ENCODE measurements at regions not wholly inside any gene's neighbourhood (a gene's known extent, or its start where the extent isn't known, plus 50 kb on each side); places are given as distances from the start of the nearest gene placed in this dataset.

DNA sequence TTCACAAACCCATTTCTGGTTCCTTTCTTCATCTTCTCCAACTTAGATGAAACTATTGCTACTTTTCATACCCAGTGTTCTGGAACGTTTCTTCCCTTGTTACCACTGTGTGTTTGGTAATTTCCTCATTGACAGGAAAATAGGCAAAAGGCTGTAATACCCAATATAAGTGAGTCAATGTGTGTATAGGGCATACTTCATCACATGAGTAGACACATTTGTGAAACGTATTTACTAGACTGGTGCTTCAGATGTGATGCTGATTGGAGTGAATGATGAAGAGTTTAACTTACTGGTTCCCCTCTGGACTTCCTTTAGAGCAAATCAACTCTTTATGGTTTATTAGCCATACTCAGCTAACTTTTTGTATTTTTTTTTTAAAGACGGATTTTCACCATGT lies 195.1 kb upstream of the ATP6AP2 start:
- no peak overlapping the region for H3K4me3 ChIP-seq (ENCODE audit: low read depth, poor library complexity, severe bottlenecking)
- DNase-seq (ENCODE audit: low spot score in 2 of 2): no peak
- 53 to 70% methylated on average over 3 of the region's 3 CpGs for WGBS, 2 donors
- intact Hi-C loops (cut with DNase I; ENCODE audit: low total_unique reads): no loop called here
- TF ChIP-seq, protein P1, sequence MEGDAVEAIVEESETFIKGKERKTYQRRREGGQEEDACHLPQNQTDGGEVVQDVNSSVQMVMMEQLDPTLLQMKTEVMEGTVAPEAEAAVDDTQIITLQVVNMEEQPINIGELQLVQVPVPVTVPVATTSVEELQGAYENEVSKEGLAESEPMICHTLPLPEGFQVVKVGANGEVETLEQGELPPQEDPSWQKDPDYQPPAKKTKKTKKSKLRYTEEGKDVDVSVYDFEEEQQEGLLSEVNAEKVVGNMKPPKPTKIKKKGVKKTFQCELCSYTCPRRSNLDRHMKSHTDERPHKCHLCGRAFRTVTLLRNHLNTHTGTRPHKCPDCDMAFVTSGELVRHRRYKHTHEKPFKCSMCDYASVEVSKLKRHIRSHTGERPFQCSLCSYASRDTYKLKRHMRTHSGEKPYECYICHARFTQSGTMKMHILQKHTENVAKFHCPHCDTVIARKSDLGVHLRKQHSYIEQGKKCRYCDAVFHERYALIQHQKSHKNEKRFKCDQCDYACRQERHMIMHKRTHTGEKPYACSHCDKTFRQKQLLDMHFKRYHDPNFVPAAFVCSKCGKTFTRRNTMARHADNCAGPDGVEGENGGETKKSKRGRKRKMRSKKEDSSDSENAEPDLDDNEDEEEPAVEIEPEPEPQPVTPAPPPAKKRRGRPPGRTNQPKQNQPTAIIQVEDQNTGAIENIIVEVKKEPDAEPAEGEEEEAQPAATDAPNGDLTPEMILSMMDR (IDR thresholded peaks at IDR 0.05): no peak
- TF ChIP-seq POLR2A (IDR thresholded peaks at IDR 0.05): no peak

DNA sequence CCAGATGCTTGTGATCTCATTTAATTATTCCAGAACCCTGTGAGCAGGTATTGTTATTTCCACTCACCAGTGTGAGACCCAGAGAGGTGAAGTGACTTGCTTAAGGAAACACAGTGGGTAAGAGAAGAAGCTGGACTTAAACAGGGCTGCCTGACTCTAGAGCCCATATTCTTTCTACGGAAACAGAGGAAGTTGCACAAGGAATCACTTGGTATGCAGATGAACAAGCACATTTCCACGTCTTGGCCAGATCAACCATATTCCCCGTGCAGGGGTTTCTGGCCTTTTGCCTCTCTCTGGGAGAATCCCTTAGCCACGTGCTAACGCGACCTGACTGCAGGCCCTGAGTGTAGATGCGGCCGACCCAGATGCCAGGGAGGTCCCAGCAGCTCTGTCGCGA lies 195.5 kb upstream of the ATP6AP2 start:
- 79 to 91% methylated on average over 10 of the region's 10 CpGs for WGBS, 2 donors
- intact Hi-C loops (cut with DNase I; ENCODE audit: low total_unique reads): no loop called here
- DNase-seq (ENCODE audit: low spot score in 2 of 2): no peak
- no peak for TF ChIP-seq POLR2A (IDR thresholded peaks at IDR 0.05)
- TF ChIP-seq, protein P1 (IDR thresholded peaks at IDR 0.05): no peak
- H3K4me3 ChIP-seq (ENCODE audit: low read depth, poor library complexity, severe bottlenecking): no peak overlapping the region

DNA sequence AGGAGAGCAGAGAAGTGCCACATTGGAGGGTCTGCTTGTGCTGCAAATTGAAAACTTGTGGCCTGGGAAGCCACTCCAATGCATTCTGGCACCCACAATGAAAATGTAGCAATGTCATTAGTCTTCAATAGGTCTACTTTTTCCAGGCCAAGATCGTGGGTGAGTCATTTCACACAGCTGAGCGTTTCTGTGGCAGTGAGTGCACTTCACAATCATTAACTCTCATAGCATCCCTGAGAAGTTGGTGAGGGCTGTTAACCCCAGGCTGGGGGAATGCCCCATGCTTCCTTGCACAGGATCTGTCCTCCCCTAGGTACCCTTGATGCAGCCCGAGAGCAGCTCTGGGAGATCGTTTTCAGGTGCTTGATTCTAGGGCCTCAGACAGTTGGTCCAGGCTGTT lies 196.8 kb upstream of the ATP6AP2 start:
- WGBS, 2 donors: 59% methylated on average over 4 of the region's 4 CpGs; no CpG with 5 or more reads in 1 of the 2 donors
- TF ChIP-seq, protein P1 (IDR thresholded peaks at IDR 0.05): no peak
- TF ChIP-seq POLR2A (IDR thresholded peaks at IDR 0.05): no peak
- no peak overlapping the region for H3K4me3 ChIP-seq (ENCODE audit: low read depth, poor library complexity, severe bottlenecking)
- intact Hi-C loops (cut with DNase I; ENCODE audit: low total_unique reads): no loop called here
- no peak for DNase-seq (ENCODE audit: low spot score in 2 of 2)

DNA sequence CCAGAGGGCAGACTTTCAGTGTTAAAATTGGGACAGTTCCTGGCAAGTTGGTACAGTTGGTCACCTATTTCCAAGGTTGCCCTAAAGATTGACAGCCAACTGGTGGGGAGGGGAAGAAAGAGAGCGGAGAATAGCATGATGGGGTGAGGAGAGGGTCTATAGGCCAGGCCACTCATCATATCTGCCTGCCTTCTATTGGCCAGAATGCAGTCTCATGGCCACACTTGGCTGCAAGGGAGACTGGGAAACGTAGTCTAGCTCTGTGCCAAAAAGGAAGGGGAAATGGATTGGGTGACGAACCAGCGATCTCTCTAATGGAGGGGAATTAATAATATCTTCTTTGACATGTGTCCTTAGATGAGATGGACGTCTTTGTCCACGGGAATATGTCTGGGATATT lies 197.4 kb upstream of the ATP6AP2 start:
- WGBS, 2 donors: 68 to 72% methylated on average over 6 of the region's 6 CpGs
- no peak for TF ChIP-seq POLR2A (IDR thresholded peaks at IDR 0.05)
- TF ChIP-seq, protein P1 (IDR thresholded peaks at IDR 0.05): no peak
- DNase-seq (ENCODE audit: low spot score in 2 of 2): no peak
- no peak overlapping the region for H3K4me3 ChIP-seq (ENCODE audit: low read depth, poor library complexity, severe bottlenecking)
- intact Hi-C loops (cut with DNase I; ENCODE audit: low total_unique reads): no loop called here

DNA sequence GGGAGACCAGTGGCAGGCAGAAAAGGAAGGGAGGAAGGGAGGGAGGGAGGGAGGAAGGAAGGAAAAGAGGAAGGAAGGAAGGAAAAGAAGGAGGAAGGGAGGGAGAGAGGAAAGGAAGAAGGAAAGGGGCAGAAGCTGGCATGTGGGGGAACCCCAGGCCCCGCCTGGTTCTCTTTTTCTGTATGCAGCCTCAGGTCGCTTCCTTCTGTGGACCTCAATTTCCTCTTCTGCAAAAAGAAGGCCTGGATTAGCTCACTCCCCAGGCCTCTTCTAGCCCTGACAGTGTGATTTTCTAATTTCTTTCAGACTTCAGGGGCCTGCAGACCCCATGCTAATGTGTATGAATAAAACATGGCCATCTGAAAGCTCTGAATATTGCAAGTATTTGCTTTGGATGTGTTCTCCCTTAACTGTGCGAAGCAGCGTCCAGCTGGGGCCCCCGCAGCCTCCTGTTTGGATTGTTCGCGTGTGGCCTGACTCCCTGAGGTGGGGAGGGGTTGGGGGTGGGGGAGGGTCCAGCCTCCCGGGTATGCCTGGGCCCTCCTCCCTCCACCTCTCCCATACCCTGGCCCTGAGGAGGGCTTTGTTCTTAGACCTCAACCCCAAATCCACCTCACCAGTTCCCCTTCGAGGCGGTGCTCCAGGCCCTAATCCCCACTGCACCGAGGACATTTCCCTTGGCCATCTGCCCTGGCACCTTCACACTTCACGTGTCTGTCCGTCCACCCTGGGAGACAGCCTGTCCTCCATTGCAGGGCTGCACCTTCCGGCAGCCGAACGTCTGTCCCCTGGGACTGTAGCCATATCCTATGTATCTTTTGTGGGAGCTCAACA lies 199.9 kb upstream of the ATP6AP2 start:
- no peak overlapping the region for H3K4me3 ChIP-seq (ENCODE audit: low read depth, poor library complexity, severe bottlenecking)
- 69 to 71% methylated on average over 16 of the region's 16 CpGs for WGBS, 2 donors
- intact Hi-C loops (cut with DNase I; ENCODE audit: low total_unique reads): no loop called here
- no peak for DNase-seq (ENCODE audit: low spot score in 2 of 2)
- no peak for TF ChIP-seq POLR2A (IDR thresholded peaks at IDR 0.05)
- TF ChIP-seq, protein P1 (IDR thresholded peaks at IDR 0.05): no peak

DNA sequence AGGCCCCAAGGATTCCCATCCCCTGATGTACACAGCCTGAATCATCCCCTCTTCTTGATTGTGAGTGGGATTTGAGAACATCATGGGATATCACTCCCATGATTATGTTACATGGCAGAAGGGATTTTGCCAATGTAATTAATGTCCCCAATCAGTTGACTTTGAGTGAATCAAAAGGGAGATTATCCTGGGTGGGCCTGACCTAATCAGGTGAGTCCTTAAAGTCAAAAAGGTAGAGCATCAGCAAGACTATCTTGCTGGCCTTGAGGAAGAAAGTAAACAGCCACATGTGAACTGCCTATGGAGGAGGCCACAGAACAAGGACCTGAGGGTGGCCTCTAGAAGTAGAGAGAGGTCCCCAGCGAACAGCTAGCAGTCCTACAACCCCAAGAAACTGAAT lies 203.1 kb upstream of the ATP6AP2 start:
- intact Hi-C loops (cut with DNase I; ENCODE audit: low total_unique reads): no loop called here
- WGBS, 2 donors: 76 to 100% methylated on average over 1 of the region's 1 CpG
- H3K4me3 ChIP-seq (ENCODE audit: low read depth, poor library complexity, severe bottlenecking): no peak overlapping the region
- TF ChIP-seq POLR2A (IDR thresholded peaks at IDR 0.05): no peak
- TF ChIP-seq, protein P1 (IDR thresholded peaks at IDR 0.05): no peak
- DNase-seq (ENCODE audit: low spot score in 2 of 2): no peak
